Rectal smooth muscle tissue (tissue), 1 donor: ENCODE measurements at regions not wholly inside any gene's neighbourhood (a gene's known extent, or its start where the extent isn't known, plus 50 kb on each side); places are given as distances from the start of the nearest gene placed in this dataset.

ENCODE experiments used
- H3K27ac ChIP-seq: one replicate; pipeline ENCODE4 v1.7.0; 2013; ENCODE audit warnings: low read depth, low read length, inconsistent platforms
- H3K27me3 ChIP-seq: one replicate; pipeline ENCODE4 v1.7.0; 2013; ENCODE audit warnings: low read length; ENCODE audit not compliant: control insufficient read depth, insufficient read depth
- H3K36me3 ChIP-seq: one replicate; pipeline ENCODE4 v1.7.0; 2013; ENCODE audit warnings: low read length; ENCODE audit not compliant: control insufficient read depth, insufficient read depth
- H3K4me1 ChIP-seq: one replicate; pipeline ENCODE4 v1.7.0; 2013; ENCODE audit warnings: low read length; ENCODE audit not compliant: control insufficient read depth, insufficient read depth
- H3K4me3 ChIP-seq: one replicate; pipeline ENCODE4 v1.7.0; 2013; ENCODE audit warnings: low read length
- H3K9ac ChIP-seq: one replicate; pipeline ENCODE4 v1.7.0; 2013; ENCODE audit warnings: low read length

DNA sequence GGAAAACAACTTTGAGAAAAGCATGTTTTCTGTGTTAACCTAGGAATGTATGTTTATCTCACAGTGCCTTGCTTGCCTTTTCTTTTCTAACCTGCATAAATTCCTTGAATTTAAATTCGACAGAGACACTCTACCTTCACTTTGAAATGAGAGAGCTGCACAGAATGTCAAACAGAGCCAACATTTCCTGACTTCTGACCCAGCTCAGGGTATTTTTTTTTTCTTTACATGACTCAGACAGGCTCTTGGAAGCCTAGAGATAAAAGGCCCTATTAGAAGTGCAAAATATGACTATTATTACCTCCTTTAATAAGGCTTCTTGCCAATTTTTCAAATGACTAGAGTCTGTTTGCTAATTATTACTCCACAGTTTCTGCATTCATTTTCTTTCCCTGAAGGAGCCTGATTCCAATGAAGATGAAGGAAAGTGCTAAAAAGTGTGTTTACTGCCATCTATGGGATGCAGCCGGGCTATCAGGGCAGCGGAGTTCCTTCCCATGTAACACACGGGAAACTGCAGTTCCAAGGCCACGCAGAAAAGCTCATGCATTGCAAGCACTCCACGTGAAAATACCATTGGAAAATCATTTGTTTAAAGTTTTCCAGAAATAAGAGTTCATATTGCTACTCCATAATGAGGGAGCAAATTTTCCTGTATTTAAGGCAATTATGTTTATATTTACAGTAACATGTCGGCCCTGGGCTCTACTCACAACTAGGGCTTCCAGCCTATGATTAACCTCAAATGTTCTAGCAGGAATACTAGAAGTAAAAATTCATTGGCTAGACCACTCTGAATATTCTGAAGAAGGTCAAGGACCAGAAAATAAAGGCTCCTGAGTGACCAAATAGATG, 485.6 kb downstream of the ZSWIM6 start:
- Histone ChIP-seq H3K36me3 (no peaks in the 10 kb centered on the region), H3K4me3 (no peak overlapping the region), H3K27me3 (no peaks in the 10 kb centered on the region), H3K9ac (no peak overlapping the region), H3K4me1 (no peaks in the 10 kb centered on the region), H3K27ac (no peak overlapping the region)

DNA sequence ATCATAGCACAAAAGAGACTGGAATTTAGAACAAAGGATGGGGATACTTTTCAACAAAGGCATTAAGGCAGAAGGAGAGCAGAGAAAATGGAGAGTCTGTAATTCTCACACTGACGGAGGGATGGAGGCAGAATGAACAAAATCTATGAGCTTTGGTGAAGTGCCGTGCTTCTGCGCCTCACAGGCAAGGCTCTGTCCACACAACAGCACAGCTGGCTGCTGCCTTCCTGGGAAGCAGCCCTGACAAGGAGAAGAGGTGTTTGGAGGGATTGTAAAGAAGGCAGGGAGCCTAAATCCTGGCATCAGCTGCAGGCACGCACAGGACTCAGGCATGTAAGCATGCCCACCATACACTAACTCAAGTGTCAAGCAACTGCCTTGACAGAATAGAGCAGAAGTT, 485.2 kb upstream of the KIF2A start:
- Histone ChIP-seq H3K36me3 (no peaks in the 10 kb centered on the region), H3K27ac (no peak overlapping the region), H3K4me3 (no peak overlapping the region), H3K4me1 (no peaks in the 10 kb centered on the region), H3K9ac (no peak overlapping the region), H3K27me3 (no peaks in the 10 kb centered on the region)

DNA sequence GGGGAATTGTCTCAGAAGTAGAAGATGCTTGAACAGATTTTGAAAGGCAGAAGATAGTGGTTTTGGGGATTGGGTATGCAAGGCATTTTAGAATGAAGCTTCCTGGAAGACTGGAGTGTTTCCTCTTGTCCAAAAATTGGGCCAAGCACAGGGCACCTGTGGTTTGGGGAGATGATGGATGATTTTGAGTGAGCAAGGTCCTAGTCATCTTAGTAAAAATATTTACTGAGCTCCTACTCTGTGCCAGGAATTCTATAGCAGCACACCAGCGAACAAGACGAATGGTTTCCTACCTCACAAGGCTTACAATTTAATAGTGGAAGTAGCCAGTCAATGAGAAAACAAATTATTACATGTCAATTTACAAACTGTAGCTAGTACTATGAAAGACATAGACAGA, 484.4 kb upstream of the KIF2A start:
- Histone ChIP-seq H3K9ac (no peak overlapping the region), H3K27ac (no peak overlapping the region), H3K4me1 (no peaks in the 10 kb centered on the region), H3K36me3 (no peaks in the 10 kb centered on the region), H3K27me3 (no peaks in the 10 kb centered on the region), H3K4me3 (no peak overlapping the region)

DNA sequence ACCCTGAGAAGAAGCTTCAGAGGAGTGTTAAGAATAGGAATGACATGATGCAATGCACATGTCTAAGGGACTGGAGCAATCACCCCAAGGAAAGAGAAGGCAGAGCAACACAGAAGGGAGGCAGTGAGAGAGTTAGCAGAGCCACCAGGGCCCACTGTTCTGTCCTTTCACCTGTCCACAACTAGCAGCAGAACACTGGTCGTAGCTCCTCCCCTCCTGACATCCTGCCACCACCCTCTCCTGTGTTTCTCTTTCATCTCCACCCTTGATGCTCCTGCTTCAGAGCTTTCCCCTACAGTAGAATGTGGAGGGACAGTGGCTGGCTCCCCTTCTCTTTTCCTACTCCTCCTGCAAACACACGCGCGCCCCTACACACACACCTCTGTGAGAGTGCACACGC, 483.4 kb upstream of the KIF2A start:
- Histone ChIP-seq H3K9ac (no peak overlapping the region), H3K36me3 (no peaks in the 10 kb centered on the region), H3K27me3 (no peaks in the 10 kb centered on the region), H3K4me3 (no peak overlapping the region), H3K27ac (no peak overlapping the region), H3K4me1 (no peaks in the 10 kb centered on the region)

DNA sequence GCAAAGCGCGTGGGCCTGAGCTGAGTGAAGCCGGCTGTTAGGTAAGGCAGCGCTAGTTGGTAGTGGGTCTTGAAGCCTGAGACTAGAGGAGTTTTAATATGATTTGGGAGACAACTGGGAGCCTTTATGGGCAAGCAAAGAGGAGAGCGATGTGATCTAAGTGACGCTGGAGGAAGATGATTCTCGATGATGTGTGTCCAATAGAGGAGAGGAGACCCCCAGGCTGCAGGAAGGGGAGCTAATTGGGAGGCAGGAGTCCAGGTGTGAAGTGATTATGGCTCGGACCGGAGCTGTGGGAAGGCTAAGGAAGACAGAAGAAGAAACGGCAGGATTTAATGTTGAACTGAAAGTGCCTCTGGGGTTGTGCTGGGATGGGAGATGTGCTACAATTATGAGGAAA, 482.9 kb upstream of the KIF2A start:
- Histone ChIP-seq H3K36me3 (no peaks in the 10 kb centered on the region), H3K27me3 (no peaks in the 10 kb centered on the region), H3K9ac (no peak overlapping the region), H3K4me1 (no peaks in the 10 kb centered on the region), H3K27ac (no peak overlapping the region), H3K4me3 (no peak overlapping the region)

DNA sequence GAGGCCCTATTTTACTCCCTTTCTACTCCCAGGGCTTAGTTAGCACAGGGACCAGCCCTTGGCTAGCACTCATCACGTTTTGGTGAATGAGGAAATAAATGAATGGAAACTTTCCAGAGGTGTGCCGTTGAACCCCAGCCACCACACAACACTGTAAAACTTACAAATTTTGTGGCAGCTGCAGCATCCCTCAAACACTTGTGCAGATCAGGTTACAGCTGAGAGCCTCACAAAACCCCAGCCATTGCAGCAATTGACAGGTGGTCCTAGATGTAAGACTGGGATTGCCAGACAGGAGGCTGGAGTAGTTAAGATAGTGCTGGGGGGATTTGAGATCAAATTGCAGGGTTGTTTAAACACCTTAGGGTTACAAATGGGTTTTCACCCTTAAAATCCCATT, 482.2 kb upstream of the KIF2A start:
- Histone ChIP-seq H3K27me3 (no peaks in the 10 kb centered on the region), H3K27ac (no peak overlapping the region), H3K4me3 (no peak overlapping the region), H3K4me1 (no peaks in the 10 kb centered on the region), H3K9ac (no peak overlapping the region), H3K36me3 (no peaks in the 10 kb centered on the region)

DNA sequence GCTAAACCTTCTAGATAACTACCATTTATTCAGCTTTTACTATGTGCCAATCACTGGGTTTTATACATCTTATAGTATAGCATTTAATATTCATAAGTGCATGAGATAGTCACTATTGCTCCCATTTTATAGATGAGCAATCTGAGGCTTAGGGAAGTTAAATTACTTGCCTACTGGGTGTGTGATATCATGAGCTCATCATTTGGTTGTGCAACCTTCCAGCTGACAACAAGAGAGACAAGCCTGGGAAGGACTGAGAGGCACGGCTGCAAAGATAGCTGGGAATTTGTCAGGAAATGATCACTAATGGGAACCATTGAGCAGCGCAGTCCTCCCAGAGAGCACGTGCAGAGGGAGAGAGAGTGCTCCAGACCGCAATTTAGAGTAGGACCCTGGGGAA, 481.6 kb upstream of the KIF2A start:
- H3K27ac ChIP-seq: no peak overlapping the region
- no peaks in the 10 kb centered on the region for H3K27me3 ChIP-seq
- H3K4me3 ChIP-seq: no peak overlapping the region
- no peaks in the 10 kb centered on the region for H3K4me1 ChIP-seq
- H3K36me3 ChIP-seq: no peaks in the 10 kb centered on the region
- H3K9ac ChIP-seq: no peak overlapping the region

DNA sequence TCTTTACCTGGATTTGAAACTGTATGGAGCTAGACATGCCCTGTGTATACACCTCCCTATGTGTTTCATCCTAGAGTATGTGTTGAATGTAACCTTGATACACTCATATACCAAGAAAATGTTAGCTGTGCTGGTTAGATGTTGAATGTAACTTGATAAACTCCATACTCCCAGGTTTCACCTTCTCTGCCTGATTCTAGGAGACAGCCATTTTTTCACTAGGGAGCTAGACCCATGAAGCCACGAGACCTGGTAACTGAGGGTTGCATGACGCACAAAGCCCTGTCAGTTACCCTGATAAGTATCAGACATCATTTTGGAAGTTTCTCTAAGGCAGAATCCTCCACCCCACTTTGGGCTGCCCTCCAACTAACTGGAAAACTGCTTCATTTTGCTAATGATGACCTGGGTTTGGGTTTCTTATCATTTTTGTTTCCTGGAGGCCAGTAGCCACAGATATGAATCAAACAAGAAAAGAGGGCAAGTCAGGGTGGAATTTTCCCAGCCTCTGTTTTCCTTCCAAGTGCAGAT, 478.5 kb upstream of the KIF2A start:
- Histone ChIP-seq H3K36me3 (no peaks in the 10 kb centered on the region), H3K4me3 (no peak overlapping the region), H3K27ac (no peak overlapping the region), H3K27me3 (no peaks in the 10 kb centered on the region), H3K4me1 (no peaks in the 10 kb centered on the region), H3K9ac (no peak overlapping the region)

DNA sequence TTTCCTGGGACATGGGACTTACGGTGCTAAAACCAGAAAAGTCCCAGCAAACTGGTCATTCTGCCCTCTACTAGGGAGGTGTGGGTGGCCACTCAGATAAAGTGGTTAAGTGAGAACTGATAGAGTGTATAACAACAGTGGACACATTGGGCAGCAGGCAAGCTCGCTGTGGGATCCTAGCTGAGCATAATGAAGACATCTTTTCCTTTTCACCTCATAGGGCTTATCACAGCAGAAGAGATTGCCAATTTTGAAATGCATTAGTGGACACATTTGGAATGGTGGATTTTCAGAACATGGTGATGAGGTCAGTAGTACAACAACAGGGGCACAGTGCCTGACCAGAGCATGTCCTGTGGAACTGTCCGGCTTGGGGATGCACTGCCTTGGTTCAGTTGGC, 477.1 kb upstream of the KIF2A start:
- Histone ChIP-seq H3K4me1 (no peaks in the 10 kb centered on the region), H3K36me3 (no peaks in the 10 kb centered on the region), H3K4me3 (no peak overlapping the region), H3K27ac (no peak overlapping the region), H3K27me3 (no peaks in the 10 kb centered on the region), H3K9ac (no peak overlapping the region)

DNA sequence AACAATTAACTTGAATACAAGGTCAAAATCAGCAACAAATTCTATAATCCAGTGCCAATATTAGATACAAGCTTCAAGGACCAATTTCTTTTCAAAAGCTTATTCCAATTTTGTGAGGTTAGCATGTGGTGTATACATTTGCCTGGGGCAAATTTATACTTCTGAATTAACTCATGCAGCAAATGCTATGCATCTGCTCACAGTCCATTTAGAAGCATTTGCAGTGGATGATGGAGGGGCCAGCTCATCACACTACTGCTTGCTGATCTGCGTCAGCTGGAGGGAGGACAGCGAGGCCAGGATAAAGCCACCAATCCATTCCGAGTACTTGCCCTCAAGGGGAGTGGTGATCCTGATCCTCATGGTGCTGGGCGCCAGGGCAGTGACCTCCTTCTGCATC, 474.3 kb upstream of the KIF2A start:
- Histone ChIP-seq H3K4me1 (no peaks in the 10 kb centered on the region), H3K27ac (no peak overlapping the region), H3K4me3 (no peak overlapping the region), H3K36me3 (no peaks in the 10 kb centered on the region), H3K27me3 (no peaks in the 10 kb centered on the region), H3K9ac (no peak overlapping the region)

DNA sequence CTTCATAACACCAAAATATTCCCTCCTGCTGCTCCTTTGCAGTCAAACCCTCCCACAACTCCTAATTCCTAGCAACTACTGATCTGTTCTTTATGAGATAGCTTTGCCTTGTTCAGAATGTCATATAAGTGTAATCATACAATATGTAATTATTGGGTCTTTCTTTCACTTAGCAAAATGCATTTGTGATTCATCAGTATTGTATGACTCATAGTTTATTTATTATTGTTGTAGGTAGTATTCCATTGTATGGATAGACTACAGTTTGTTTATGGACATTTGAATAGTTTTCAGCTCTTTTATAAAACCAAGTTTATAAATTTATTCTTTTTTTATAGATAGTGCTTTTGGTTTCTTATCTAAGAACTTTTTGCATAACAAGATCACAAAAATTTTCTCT, 468.2 kb upstream of the KIF2A start:
- Histone ChIP-seq H3K4me1 (no peaks in the 10 kb centered on the region), H3K27me3 (no peaks in the 10 kb centered on the region), H3K27ac (no peak overlapping the region), H3K4me3 (no peak overlapping the region), H3K9ac (no peak overlapping the region), H3K36me3 (no peaks in the 10 kb centered on the region)

DNA sequence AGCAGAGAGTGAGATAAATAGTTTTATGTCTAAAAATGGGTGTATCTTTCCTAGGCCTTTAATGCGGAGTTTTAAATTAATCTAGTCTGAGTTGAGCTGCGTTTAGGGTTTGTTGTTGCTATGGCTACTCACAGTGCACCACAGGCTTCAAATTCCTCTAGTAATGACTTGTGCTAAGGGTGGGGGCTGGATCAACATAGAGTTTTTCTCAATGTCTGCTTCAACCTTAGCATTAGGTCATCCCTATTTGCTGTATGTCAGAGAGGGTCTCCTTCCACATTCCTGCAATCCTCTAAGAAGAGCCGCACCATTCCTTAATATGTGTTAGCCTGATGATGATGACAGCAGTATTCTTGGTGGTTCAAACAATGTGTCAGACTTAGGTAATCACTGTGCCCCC, 465.6 kb upstream of the KIF2A start:
- no peaks in the 10 kb centered on the region for H3K27me3 ChIP-seq
- no peak overlapping the region for H3K4me3 ChIP-seq
- no peak overlapping the region for H3K9ac ChIP-seq
- H3K36me3 ChIP-seq: no peaks in the 10 kb centered on the region
- no peak overlapping the region for H3K27ac ChIP-seq
- H3K4me1 ChIP-seq: no peaks in the 10 kb centered on the region

DNA sequence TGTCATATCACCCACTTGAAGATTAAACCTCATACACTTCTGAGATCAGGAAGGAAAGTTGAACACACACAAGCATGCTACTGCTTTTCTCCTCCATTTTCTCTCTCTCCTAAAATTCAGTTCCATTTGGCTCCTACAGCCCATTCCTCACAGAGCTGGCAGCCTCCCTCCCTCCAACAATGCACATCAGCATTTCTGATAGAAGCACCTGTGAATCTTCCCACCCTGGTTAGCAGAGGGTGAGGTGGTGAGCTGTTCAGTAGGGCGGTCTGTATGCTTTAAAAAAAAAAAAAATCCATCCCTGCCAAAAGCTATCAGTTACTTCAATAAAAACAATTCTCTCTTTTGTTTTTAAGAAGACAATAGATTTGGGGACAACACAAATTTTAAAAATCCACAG, 463.2 kb upstream of the KIF2A start:
- Histone ChIP-seq H3K27me3 (no peaks in the 10 kb centered on the region), H3K4me3 (no peak overlapping the region), H3K9ac (no peak overlapping the region), H3K36me3 (no peaks in the 10 kb centered on the region), H3K4me1 (no peaks in the 10 kb centered on the region), H3K27ac (no peak overlapping the region)
